GM12873 (cell line): ENCODE measurements at regions not wholly inside any gene's neighbourhood (a gene's known extent, or its start where the extent isn't known, plus 50 kb on each side); places are given as distances from the start of the nearest gene placed in this dataset.

ENCODE experiments used
- CTCF ChIP-seq: IDR thresholded peaks from 2 replicates; pipeline ENCODE4 v1.5.1; 2012; ENCODE audit warnings: low read depth, mild to moderate bottlenecking, moderate library complexity, low read length, control low read depth; ENCODE audit not compliant: insufficient read depth; ENCODE audit errors: missing control alignments

GRCh38 chr3:43203022-43203421, 83.3 kb upstream of the SNRK start:
- no peak for TF ChIP-seq CTCF

- no peak for TF ChIP-seq CTCF
These were observed 84.8 kb upstream of the SNRK start for GRCh38 chr3:43201581-43201980.

- TF ChIP-seq CTCF: no peak
These were observed 86.6 kb upstream of the SNRK start for GRCh38 chr3:43199645-43200306.

GRCh38 chr3:43198791-43199644, 87.3 kb upstream of the SNRK start:
- no peak for TF ChIP-seq CTCF

GRCh38 chr3:43198301-43198700, 88.0 kb upstream of the SNRK start:
- TF ChIP-seq CTCF: no peak

GRCh38 chr3:43197181-43197580, 89.2 kb upstream of the SNRK start:
- no peak for TF ChIP-seq CTCF

GRCh38 chr3:43196721-43197120, 89.6 kb upstream of the SNRK start:
- no peak for TF ChIP-seq CTCF
